Breast epithelium (tissue), 3 donors: ENCODE measurements at regions not wholly inside any gene's neighbourhood (a gene's known extent, or its start where the extent isn't known, plus 50 kb on each side); places are given as distances from the start of the nearest gene placed in this dataset.

Source experiments
- CTCF ChIP-seq, 3 donors: fragments of 450-650 bp; IDR thresholded peaks; one replicate each; pipeline ENCODE4 v1.5.1; 2016 to 2017; ENCODE audit warnings: antibody characterized with exemption in 3 of 3, mild to moderate bottlenecking in 3 of 3, moderate library complexity in 3 of 3
- POLR2A ChIP-seq: fragments of 450-650 bp; IDR thresholded peaks from one replicate; pipeline ENCODE4 v1.6.1; 2016; ENCODE audit warnings: antibody characterized with exemption, mild to moderate bottlenecking, moderate library complexity
- POLR2AphosphoS5 ChIP-seq, 3 donors: sonication (generic); formaldehyde crosslinking; IDR thresholded peaks; one replicate each; pipeline ENCODE4 v1.6.1; 2017; ENCODE audit warnings: antibody characterized with exemption in 3 of 3

GRCh38 chr2:226020956-226021355 is 621.4 kb downstream of the NYAP2 start:
- no peak for TF ChIP-seq CTCF (IDR thresholded peaks at IDR 0.05)
- no peak for TF ChIP-seq POLR2A
- TF ChIP-seq POLR2AphosphoS5 (IDR thresholded peaks at IDR 0.05): no peak
